Mesenchymal stem cell (in vitro differentiated cells and primary cell): ENCODE measurements at regions not wholly inside any gene's neighbourhood (a gene's known extent, or its start where the extent isn't known, plus 50 kb on each side); places are given as distances from the start of the nearest gene placed in this dataset.

Source experiments
- DNase-seq: peaks from one replicate; pipeline ENCODE4 v3.0.0-alpha.2; 2013
- H2AFZ ChIP-seq: one replicate; pipeline ENCODE4 v1.6.1; 2013; ENCODE audit warnings: low read depth, mild to moderate bottlenecking, control low read depth, inconsistent platforms, low read length, moderate library complexity
- H2AK5ac ChIP-seq: 2 replicates; pipeline ENCODE4 v1.6.1; 2013; ENCODE audit warnings: low read length, moderate library complexity, mild to moderate bottlenecking, inconsistent platforms; ENCODE audit not compliant: severe bottlenecking
- H2BK120ac ChIP-seq: one replicate; pipeline ENCODE4 v1.6.1; 2013; ENCODE audit warnings: low read depth, mild to moderate bottlenecking, inconsistent platforms, low read length, moderate library complexity
- H2BK12ac ChIP-seq, 2 experiments: one replicate each; pipeline ENCODE4 v1.6.1; 2013; ENCODE audit warnings: inconsistent platforms in 2 of 2, low read length in 2 of 2, mild to moderate bottlenecking in 2 of 2, moderate library complexity in 2 of 2, control low read depth in 1 of 2
- H2BK15ac ChIP-seq: one replicate; pipeline ENCODE4 v1.6.1; 2013; ENCODE audit warnings: mild to moderate bottlenecking, low read depth, inconsistent platforms; ENCODE audit not compliant: poor library complexity, severe bottlenecking
- H2BK5ac ChIP-seq: 2 replicates; pipeline ENCODE4 v1.6.1; 2013; ENCODE audit warnings: low read depth, mild to moderate bottlenecking, low read length, control low read depth, inconsistent platforms; ENCODE audit not compliant: poor library complexity, severe bottlenecking
- H3K14ac ChIP-seq, 2 experiments: one replicate each; pipeline ENCODE4 v1.6.1; 2013; ENCODE audit warnings: inconsistent platforms in 2 of 2, low read length in 2 of 2, control low read depth in 1 of 2, mild to moderate bottlenecking in 1 of 2, moderate library complexity in 1 of 2
- H3K18ac ChIP-seq, 2 experiments: one replicate each; pipeline ENCODE4 v1.6.1; 2013; ENCODE audit warnings: inconsistent platforms in 2 of 2, low read length in 2 of 2, control low read depth in 1 of 2, low read depth in 1 of 2, mild to moderate bottlenecking in 1 of 2
- H3K23ac ChIP-seq, 2 experiments: one replicate each; pipeline ENCODE4 v1.6.1; 2013; ENCODE audit warnings: inconsistent platforms in 2 of 2, low read length in 2 of 2, mild to moderate bottlenecking in 2 of 2, moderate library complexity in 2 of 2, control low read depth in 1 of 2
- H3K27ac ChIP-seq: 2 replicates; pipeline ENCODE4 v1.5.1; 2013; ENCODE audit warnings: mild to moderate bottlenecking, moderate library complexity, low read length, control low read depth, inconsistent platforms; ENCODE audit not compliant: poor library complexity, severe bottlenecking
- H3K27me3 ChIP-seq, 2 experiments: 2 replicates each; pipeline versions ENCODE4 v1.6.1 to v1.7.0; 2013; ENCODE audit warnings: low read length in 2 of 2, mild to moderate bottlenecking in 2 of 2, moderate library complexity in 2 of 2, control low read depth in 1 of 2, inconsistent platforms in 1 of 2; ENCODE audit not compliant: control insufficient read depth in 1 of 2, insufficient read depth in 1 of 2
- H3K36me3 ChIP-seq, 2 experiments: 2 replicates each; pipeline versions ENCODE4 v1.6.1 to v1.7.0; 2013; ENCODE audit warnings: low read length in 2 of 2, control low read depth in 1 of 2, inconsistent platforms in 1 of 2, low read depth in 1 of 2, mild to moderate bottlenecking in 1 of 2; ENCODE audit not compliant: insufficient read depth in 2 of 2, control insufficient read depth in 1 of 2
- H3K4ac ChIP-seq, 2 experiments: one replicate each; pipeline ENCODE4 v1.6.1; 2013; ENCODE audit warnings: inconsistent platforms in 2 of 2, low read length in 2 of 2, mild to moderate bottlenecking in 2 of 2, moderate library complexity in 2 of 2, control low read depth in 1 of 2, low read depth in 1 of 2
- H3K4me1 ChIP-seq: 2 replicates; pipeline ENCODE4 v1.6.1; 2013; ENCODE audit warnings: low read depth, low read length, control low read depth; ENCODE audit not compliant: control insufficient read depth, insufficient read depth
- H3K4me2 ChIP-seq: 2 replicates; pipeline ENCODE4 v1.6.1; 2013; ENCODE audit warnings: low read length, mild to moderate bottlenecking, inconsistent platforms; ENCODE audit not compliant: poor library complexity, severe bottlenecking
- H3K4me3 ChIP-seq, 2 experiments: 2 replicates each; pipeline versions ENCODE4 v1.5.1 to v1.7.0; 2013; ENCODE audit warnings: low read length in 2 of 2, mild to moderate bottlenecking in 2 of 2, control low read depth in 1 of 2, low read depth in 1 of 2; ENCODE audit not compliant: insufficient read depth in 1 of 2
- H3K79me1 ChIP-seq: replicated peaks from 2 replicates; pipeline ENCODE4 v1.6.1; 2013; ENCODE audit warnings: mild to moderate bottlenecking, control low read depth, low read length, inconsistent platforms; ENCODE audit not compliant: poor library complexity, severe bottlenecking
- H3K9ac ChIP-seq: 2 replicates; pipeline ENCODE4 v1.7.0; 2013; ENCODE audit warnings: mild to moderate bottlenecking, low read length, moderate library complexity
- H3K9me3 ChIP-seq: 2 replicates; pipeline ENCODE4 v1.7.0; 2013; ENCODE audit warnings: mild to moderate bottlenecking, low read length; ENCODE audit not compliant: control insufficient read depth
- H4K8ac ChIP-seq: one replicate; pipeline ENCODE4 v1.6.1; 2013; ENCODE audit warnings: inconsistent platforms, mild to moderate bottlenecking, low read length, moderate library complexity
- H4K91ac ChIP-seq: one replicate; pipeline ENCODE4 v1.6.1; 2013; ENCODE audit warnings: mild to moderate bottlenecking, low read length, inconsistent platforms
- WGBS: methylation state at CpG from one replicate; pipeline ENCODE4 v1.1.7; 2013; ENCODE audit warnings: mixed read lengths; 5-methylcytosine and 5-hydroxymethylcytosine counted together

- no peak overlapping the region for H2AK5ac ChIP-seq
- H3K4me1 ChIP-seq: peaks cover 3% of the 10 kb centered on the region
- H4K91ac ChIP-seq: no peak overlapping the region
- no peak overlapping the region for H4K8ac ChIP-seq
- H2AFZ ChIP-seq: no peak overlapping the region
- no peak overlapping the region for H2BK120ac ChIP-seq
- no peak for DNase-seq
- no peak overlapping the region for H3K9ac ChIP-seq
- H3K27me3 ChIP-seq: peaks cover 0 to 38% of the 10 kb centered on the region in 2 experiments
- no peak overlapping the region for H3K14ac ChIP-seq
- H3K23ac ChIP-seq: no peak overlapping the region
- H3K18ac ChIP-seq: no peak overlapping the region
- no peak overlapping the region for H3K4me2 ChIP-seq
- H2BK12ac ChIP-seq: no peak overlapping the region
- H3K4ac ChIP-seq: no peak overlapping the region
- no peak overlapping the region for H2BK5ac ChIP-seq
- H3K27ac ChIP-seq: no peak overlapping the region
- H3K9me3 ChIP-seq: peaks cover 10% of the 10 kb centered on the region
- H3K79me1 ChIP-seq: no peaks in the 10 kb centered on the region
- 61% methylated on average over 10 of the region's 10 CpGs for WGBS
- H3K36me3 ChIP-seq: no peaks in the 10 kb centered on the region
- no peak overlapping the region for H2BK15ac ChIP-seq
- H3K4me3 ChIP-seq: no peak overlapping the region
Observed at GRCh38 chr10:78194539-78195402, 161.1 kb downstream of the RPS24 start.

DNA sequence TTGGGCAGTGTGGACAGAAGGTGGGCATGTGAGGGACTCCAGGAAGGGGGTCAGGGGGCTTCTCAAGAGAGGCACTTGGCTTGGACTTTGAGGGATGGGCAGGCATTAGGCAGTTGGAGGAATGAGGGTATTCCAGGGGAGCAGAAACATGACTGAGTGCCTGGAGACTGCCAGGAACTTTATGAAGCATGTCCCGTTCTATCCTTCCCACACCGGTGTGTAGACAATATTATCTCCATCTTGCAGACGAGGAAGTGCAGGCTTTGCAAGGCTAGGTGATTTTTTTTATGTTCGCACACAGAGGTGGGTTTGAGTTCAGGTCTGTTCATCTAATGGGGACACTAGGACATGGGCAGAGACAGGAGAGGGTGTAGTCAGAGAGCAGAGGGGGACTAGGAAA is 162.7 kb downstream of the RPS24 start:
- Histone ChIP-seq H3K79me1 (no peaks in the 10 kb centered on the region), H3K27me3 (peaks cover 0 to 42% of the 10 kb centered on the region in 2 experiments), H3K27ac (no peak overlapping the region), H2BK15ac (no peak overlapping the region), H3K4me3 (no peak overlapping the region), H3K4me2 (no peak overlapping the region), H2AFZ (no peak overlapping the region), H3K36me3 (no peaks in the 10 kb centered on the region), H3K14ac (no peak overlapping the region), H3K23ac (no peak overlapping the region), H3K9me3 (peaks cover 10% of the 10 kb centered on the region), H2AK5ac (no peak overlapping the region), H2BK5ac (no peak overlapping the region), H2BK120ac (no peak overlapping the region), H2BK12ac (no peak overlapping the region), H4K8ac (no peak overlapping the region), H4K91ac (no peak overlapping the region), H3K18ac (no peak overlapping the region), H3K9ac (no peak overlapping the region), H3K4me1 (peaks cover 3% of the 10 kb centered on the region), H3K4ac (no peak overlapping the region)
- no peak for DNase-seq
- WGBS: 89% methylated on average over 4 of the region's 4 CpGs

DNA sequence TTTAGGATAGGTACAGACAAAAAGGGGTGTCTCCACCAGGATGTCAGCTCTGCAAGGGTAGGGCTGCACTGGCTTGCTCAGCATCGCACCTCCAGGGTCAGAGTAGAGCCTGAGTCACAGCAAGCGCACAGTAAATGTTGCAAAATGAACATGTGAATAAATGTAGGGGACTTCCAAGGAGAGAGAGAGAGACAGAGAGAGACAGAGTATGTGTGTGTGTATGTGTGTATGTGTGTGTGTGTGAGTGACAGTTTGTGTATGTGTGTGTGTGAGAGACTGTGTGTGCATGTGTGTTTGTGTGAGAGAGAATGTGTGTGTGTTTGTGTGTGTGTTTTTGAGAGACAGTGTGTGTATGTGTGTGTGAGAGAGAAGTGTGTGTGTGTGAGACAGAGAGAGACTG is 163.3 kb downstream of the RPS24 start:
- H3K18ac ChIP-seq: no peak overlapping the region
- H3K79me1 ChIP-seq: no peaks in the 10 kb centered on the region
- no peak overlapping the region for H2AK5ac ChIP-seq
- H3K36me3 ChIP-seq: no peaks in the 10 kb centered on the region
- H3K9me3 ChIP-seq: peaks cover 10% of the 10 kb centered on the region
- no peak overlapping the region for H3K4ac ChIP-seq
- DNase-seq: peak; percentile 87
- H3K4me2 ChIP-seq: no peak overlapping the region
- H3K9ac ChIP-seq: peak overlapping the region; percentile 34
- peak overlapping the region in 1 of 2 experiments; percentile 73 for H3K14ac ChIP-seq
- WGBS: 68% methylated on average over 2 of the region's 2 CpGs
- no peak overlapping the region for H2AFZ ChIP-seq
- H4K91ac ChIP-seq: peak overlapping the region; percentile 29
- no peak overlapping the region for H3K27ac ChIP-seq
- H2BK15ac ChIP-seq: no peak overlapping the region
- no peak overlapping the region for H2BK12ac ChIP-seq
- H3K4me3 ChIP-seq: no peak overlapping the region
- no peak overlapping the region for H2BK5ac ChIP-seq
- H4K8ac ChIP-seq: no peak overlapping the region
- H3K4me1 ChIP-seq: peaks cover 3% of the 10 kb centered on the region
- no peak overlapping the region for H3K23ac ChIP-seq
- H3K27me3 ChIP-seq: peaks cover 0 to 40% of the 10 kb centered on the region in 2 experiments
- no peak overlapping the region for H2BK120ac ChIP-seq

DNA sequence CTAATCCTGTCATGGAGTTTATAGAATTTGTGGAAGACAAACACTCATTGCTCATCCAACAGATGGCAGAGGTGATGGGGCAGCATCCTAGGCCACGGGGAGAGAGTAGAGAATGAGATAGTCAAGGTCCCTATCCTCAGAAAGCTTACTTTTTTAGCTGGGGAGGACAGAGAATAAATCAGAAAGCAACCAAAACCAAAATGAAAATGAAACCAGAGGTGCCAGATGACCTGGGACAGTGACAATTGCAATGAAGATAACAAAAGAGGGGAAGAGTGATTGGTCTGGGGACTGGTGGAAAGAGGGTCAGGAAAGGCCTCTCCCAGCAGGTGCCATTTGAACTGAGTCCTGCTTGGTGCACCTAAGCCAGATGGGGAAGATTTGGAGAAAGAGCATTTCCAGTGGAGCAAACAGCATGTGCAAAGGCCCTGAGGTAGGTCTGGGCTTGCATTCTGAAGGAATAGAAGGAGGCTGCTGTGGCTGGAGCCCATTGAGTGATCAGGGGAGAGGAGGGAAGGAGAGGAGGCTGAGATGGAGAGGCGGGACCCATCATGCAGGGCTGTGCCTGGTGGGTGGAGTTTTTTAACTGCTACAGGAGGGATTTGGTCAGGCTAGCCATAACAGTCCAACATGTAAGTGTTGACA is 164.1 kb downstream of the RPS24 start:
- peaks cover 3% of the 10 kb centered on the region for H3K4me1 ChIP-seq
- H4K8ac ChIP-seq: no peak overlapping the region
- no peak overlapping the region for H2BK15ac ChIP-seq
- no peak overlapping the region for H3K9ac ChIP-seq
- no peak overlapping the region for H2BK120ac ChIP-seq
- WGBS: 69% methylated on average over 2 of the region's 2 CpGs
- H3K27me3 ChIP-seq: peaks cover 0 to 38% of the 10 kb centered on the region in 2 experiments
- H3K9me3 ChIP-seq: peaks cover 10% of the 10 kb centered on the region
- H3K23ac ChIP-seq: no peak overlapping the region
- H3K18ac ChIP-seq: no peak overlapping the region
- H2BK5ac ChIP-seq: no peak overlapping the region
- no peak overlapping the region for H3K4ac ChIP-seq
- no peak for DNase-seq
- H3K14ac ChIP-seq: no peak overlapping the region
- no peak overlapping the region for H3K4me3 ChIP-seq
- no peaks in the 10 kb centered on the region for H3K79me1 ChIP-seq
- no peak overlapping the region for H3K27ac ChIP-seq
- no peaks in the 10 kb centered on the region for H3K36me3 ChIP-seq
- H3K4me2 ChIP-seq: no peak overlapping the region
- no peak overlapping the region for H2AFZ ChIP-seq
- H2AK5ac ChIP-seq: no peak overlapping the region
- no peak overlapping the region for H2BK12ac ChIP-seq
- no peak overlapping the region for H4K91ac ChIP-seq
